Mucosa of descending colon (tissue), 3 donors: ENCODE measurements at regions not wholly inside any gene's neighbourhood (a gene's known extent, or its start where the extent isn't known, plus 50 kb on each side); places are given as distances from the start of the nearest gene placed in this dataset.

Experiments used
- ATAC-seq: fragments of 200-7000 bp; cut with Tn5 transposase; one replicate; pipeline ENCODE4 v1.9.1; 2020; ENCODE audit warnings: mild to moderate bottlenecking, moderate library complexity
- DNase-seq, 3 donors: peaks; one replicate each; pipeline ENCODE4 v3.0.0-alpha.2; 2020
- H3K36me3 ChIP-seq: fragments of 200-600 bp; one replicate; pipeline ENCODE4 v1.8.0; 2021; ENCODE audit warnings: low read depth, mild to moderate bottlenecking
- H3K4me1 ChIP-seq: fragments of 200-600 bp; one replicate; pipeline ENCODE4 v1.8.0; 2021; ENCODE audit warnings: low read depth, mild to moderate bottlenecking
- H3K4me3 ChIP-seq: fragments of 200-600 bp; one replicate; pipeline ENCODE4 v1.8.0; 2021; ENCODE audit warnings: mild to moderate bottlenecking
- H3K9me3 ChIP-seq: fragments of 200-600 bp; one replicate; pipeline ENCODE4 v1.8.0; 2021; ENCODE audit warnings: mild to moderate bottlenecking
- intact Hi-C, 2 donors: fragments of 100-400 bp; cut with DNase I in 1 of 2; cut with micrococcal nuclease in 1 of 2; formaldehyde crosslinking; loops; one replicate each; pipeline versions ENCODE4 v1.11.0 to v1.11.1; 2022; cut with DNase I, micrococcal nuclease
- TF ChIP-seq, protein P1 (sequence below): fragments of 200-600 bp; IDR thresholded peaks from one replicate; pipeline ENCODE4 v1.8.0; 2022; ENCODE audit warnings: antibody characterized with exemption, mild to moderate bottlenecking
- donor health status: DM: no; HTN: no; CAD: no; lungs with moderate emphysema.
- donor health status: DM: no; HTN: no; CAD: no.
- donor health status: DM: no; HTN: yes; CAD: no.

DNA sequence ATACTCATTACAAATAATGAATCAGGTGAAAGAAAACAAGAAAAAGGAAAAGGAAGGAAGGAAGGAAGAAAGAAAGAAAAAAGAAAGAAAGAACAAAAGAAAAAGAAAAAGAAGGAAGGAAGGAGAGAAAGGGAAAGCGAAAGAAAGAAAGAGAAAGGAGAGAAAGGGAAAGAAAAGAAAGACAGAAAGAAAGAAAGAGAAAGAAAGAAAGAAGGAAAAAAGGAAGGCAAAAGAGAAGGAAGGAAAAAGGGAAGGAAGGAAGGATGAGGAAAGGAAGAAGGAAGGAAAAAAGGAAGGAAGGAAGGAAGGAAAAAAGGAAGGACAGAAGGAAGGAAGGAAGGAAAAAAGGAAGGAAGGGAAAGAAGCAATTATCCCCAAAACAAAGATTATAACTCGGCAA is 1460.4 kb upstream of the PIK3C3 start:
- H3K9me3 ChIP-seq: no peaks in the 10 kb centered on the region
- H3K4me1 ChIP-seq: no peaks in the 10 kb centered on the region
- no peak for ATAC-seq
- intact Hi-C loops: no loop called here
- no peak for DNase-seq
- H3K4me3 ChIP-seq: no peak overlapping the region
- TF ChIP-seq, protein P1, sequence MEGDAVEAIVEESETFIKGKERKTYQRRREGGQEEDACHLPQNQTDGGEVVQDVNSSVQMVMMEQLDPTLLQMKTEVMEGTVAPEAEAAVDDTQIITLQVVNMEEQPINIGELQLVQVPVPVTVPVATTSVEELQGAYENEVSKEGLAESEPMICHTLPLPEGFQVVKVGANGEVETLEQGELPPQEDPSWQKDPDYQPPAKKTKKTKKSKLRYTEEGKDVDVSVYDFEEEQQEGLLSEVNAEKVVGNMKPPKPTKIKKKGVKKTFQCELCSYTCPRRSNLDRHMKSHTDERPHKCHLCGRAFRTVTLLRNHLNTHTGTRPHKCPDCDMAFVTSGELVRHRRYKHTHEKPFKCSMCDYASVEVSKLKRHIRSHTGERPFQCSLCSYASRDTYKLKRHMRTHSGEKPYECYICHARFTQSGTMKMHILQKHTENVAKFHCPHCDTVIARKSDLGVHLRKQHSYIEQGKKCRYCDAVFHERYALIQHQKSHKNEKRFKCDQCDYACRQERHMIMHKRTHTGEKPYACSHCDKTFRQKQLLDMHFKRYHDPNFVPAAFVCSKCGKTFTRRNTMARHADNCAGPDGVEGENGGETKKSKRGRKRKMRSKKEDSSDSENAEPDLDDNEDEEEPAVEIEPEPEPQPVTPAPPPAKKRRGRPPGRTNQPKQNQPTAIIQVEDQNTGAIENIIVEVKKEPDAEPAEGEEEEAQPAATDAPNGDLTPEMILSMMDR: no peak
- H3K36me3 ChIP-seq: no peaks in the 10 kb centered on the region

DNA sequence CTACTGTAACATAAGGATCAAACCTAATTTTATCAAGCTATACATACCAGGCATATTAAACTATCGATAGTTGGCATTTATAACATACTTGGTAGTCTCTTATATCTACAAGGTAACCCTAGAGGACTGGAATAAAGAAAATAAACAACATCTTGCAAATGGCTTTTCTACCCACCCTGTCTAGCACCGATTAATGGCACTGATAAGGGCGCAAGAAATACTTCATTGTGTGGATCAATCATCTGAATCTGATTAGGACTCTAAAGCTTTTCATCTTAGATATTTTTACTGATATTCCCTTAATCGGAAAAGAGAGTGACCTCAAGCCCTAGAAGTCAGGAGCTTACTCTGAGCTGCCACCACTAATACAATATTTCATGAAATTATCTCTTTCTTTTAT is 1461.7 kb upstream of the PIK3C3 start:
- Histone ChIP-seq H3K4me1 (no peaks in the 10 kb centered on the region), H3K36me3 (no peaks in the 10 kb centered on the region), H3K4me3 (no peak overlapping the region), H3K9me3 (no peaks in the 10 kb centered on the region)
- TF ChIP-seq, protein P1: no peak
- ATAC-seq (no peak), DNase-seq (no peak)
- intact Hi-C loops: no loop called here

DNA sequence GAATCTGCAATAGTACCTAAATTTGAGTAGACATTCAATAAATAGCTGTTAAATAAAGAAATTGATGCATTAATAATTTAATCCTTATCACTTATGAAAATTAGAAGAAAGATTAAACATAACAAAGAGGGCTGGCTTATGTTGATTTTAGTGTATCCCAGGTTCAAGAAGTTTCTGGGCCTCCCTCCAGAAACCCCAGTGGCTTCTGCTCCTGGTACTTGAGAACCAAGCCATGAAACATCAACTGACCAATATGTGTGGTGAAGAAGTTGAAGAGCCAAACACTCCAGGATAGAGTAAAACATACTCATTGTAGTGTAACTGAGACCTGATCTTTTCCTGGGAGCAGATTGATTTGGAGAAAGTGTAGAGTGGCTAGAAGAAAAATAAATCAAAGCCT is 1465.7 kb upstream of the PIK3C3 start:
- DNase-seq: no peak
- ATAC-seq: no peak

DNA sequence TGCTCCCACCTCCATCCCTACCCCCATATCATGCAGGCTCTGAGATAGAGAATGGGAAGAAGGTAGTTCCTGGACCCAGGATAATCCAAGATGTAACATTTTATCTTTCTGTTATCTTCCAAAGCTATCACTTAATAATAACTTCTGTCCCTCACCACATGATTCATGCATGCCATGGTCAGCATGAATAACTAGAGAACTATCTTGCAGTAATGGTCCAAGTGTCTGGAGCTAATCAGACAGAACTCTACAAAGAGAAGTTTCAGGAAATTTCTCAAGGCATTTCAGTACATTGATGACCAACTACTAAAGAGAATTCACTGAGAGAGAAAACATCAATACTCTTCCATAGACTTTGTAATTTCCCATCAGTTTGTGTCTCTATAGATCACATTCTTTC is 1469.7 kb upstream of the PIK3C3 start:
- Histone ChIP-seq H3K9me3 (no peaks in the 10 kb centered on the region), H3K36me3 (no peaks in the 10 kb centered on the region), H3K4me3 (no peak overlapping the region), H3K4me1 (no peaks in the 10 kb centered on the region)
- no peak for DNase-seq
- no peak for ATAC-seq
- TF ChIP-seq, protein P1: no peak
- intact Hi-C loops: no loop called here

More for the DNA sequence above, 1465.7 kb upstream of the PIK3C3 start:
- Histone ChIP-seq H3K36me3 (no peaks in the 10 kb centered on the region), H3K4me1 (no peaks in the 10 kb centered on the region), H3K4me3 (no peak overlapping the region), H3K9me3 (no peaks in the 10 kb centered on the region)
- intact Hi-C loops: no loop called here
- TF ChIP-seq, protein P1: no peak

DNA sequence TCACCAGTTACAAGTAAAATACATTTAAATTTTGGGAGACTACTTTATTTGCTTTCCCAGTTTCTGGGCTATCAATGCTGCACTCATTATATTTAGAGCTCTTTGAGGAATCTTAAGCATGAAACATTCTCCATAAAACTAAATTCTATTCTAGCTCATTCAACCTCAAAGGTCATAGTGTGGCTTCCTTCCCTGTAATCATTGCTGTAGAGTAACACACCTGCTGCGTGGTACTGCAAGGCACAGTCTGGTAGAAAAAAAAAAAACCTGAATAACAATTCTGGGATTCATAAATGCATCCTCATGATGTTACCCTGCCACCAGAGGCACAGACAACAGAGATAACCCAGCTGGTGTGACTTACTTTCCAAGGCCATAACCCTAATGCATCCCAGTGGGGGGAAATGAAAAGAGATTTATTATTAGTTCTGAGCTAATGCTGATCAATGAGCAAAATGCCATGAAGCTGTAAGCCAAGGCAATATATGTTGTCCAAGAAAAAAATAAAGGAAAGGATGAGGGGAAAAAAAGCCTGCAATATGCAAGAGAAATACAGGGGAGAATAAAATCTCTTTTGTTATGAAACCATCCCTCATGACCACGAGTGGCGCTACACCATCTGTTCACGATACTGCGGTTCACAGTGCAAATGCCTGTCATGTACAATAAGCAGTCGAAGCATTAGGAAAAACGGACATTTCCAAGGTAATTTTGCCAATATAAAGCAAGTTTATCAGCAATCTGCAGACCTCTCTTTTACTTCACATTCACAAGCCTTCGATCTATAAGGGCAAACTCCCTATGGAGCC is 1481.6 kb upstream of the PIK3C3 start:
- ATAC-seq (no peak), DNase-seq (no peak)
- Histone ChIP-seq H3K4me1 (no peaks in the 10 kb centered on the region), H3K9me3 (no peaks in the 10 kb centered on the region), H3K4me3 (no peak overlapping the region), H3K36me3 (no peaks in the 10 kb centered on the region)
- intact Hi-C loops: no loop called here
- TF ChIP-seq, protein P1: no peak
